Panc1 (cell line): ENCODE measurements at regions not wholly inside any gene's neighbourhood (a gene's known extent, or its start where the extent isn't known, plus 50 kb on each side); places are given as distances from the start of the nearest gene placed in this dataset.
"Not testable (repeated sequence)": the region's sequence is repeated elsewhere in the genome, so short reads cannot be mapped to it uniquely, and the experiment has no call there.

ENCODE experiments used
- ATAC-seq: fragments of 200-7000 bp; cut with Tn5 transposase; 2 replicates; pipeline ENCODE4 v1.9.1; 2020; ENCODE audit warnings: mild to moderate bottlenecking, moderate library complexity
- BruUV-seq: library from RNA; stranded (reverse); fragments of 400-500 nt; replicated peaks from 2 replicates; lab custom pipeline; 2021; lab: Mats Ljungman, UMichigan
- CTCF ChIA-PET: fragments of 300-600 bp; sonication (Branson Sonifier 250); formaldehyde crosslinking; loops from one replicate; lab custom pipeline; 2022; ENCODE audit warnings: antibody characterized with exemption; lab: Charles Lee
- POLR2A ChIA-PET: fragments of 300-600 bp; sonication (Branson Sonifier 250); formaldehyde crosslinking; loops from one replicate; lab custom pipeline; 2022; ENCODE audit warnings: antibody characterized with exemption; lab: Charles Lee
- DNase-seq: peaks from one replicate; pipeline ENCODE4 v3.0.0-alpha.2; 2010; ENCODE audit warnings: low read depth, low spot score
- H3K27ac ChIP-seq: 2 replicates; pipeline ENCODE4 v1.5.1; 2011; ENCODE audit warnings: mild to moderate bottlenecking, low read length, inconsistent platforms
- H3K27me3 ChIP-seq: fragments of 200-500 bp; sonication (Bioruptor generic); 2 replicates; pipeline ENCODE4 v1.6.0; 2014; ENCODE audit warnings: low read length, inconsistent platforms; ENCODE audit not compliant: control insufficient read depth, insufficient read depth
- H3K36me3 ChIP-seq: fragments of 200-500 bp; sonication (Bioruptor generic); 2 replicates; pipeline ENCODE4 v1.5.1; 2014; ENCODE audit warnings: inconsistent platforms, mild to moderate bottlenecking, low read length, moderate library complexity; ENCODE audit not compliant: control insufficient read depth, insufficient read depth
- H3K4me1 ChIP-seq: 2 replicates; pipeline ENCODE4 v1.5.1; 2011; ENCODE audit warnings: inconsistent platforms, mild to moderate bottlenecking, low read length, moderate library complexity; ENCODE audit not compliant: control insufficient read depth, insufficient read depth
- H3K4me3 ChIP-seq, 2 experiments: 2 replicates each; pipeline ENCODE4 v1.5.1; 2011 to 2012; ENCODE audit warnings: low read depth in 2 of 2, low read length in 2 of 2, mild to moderate bottlenecking in 2 of 2, inconsistent platforms in 1 of 2, moderate library complexity in 1 of 2
- H3K9me3 ChIP-seq: fragments of 200-500 bp; sonication (Bioruptor generic); 2 replicates; pipeline ENCODE4 v1.5.1; 2014; ENCODE audit warnings: low read depth, mild to moderate bottlenecking, inconsistent platforms, low read length, moderate library complexity; ENCODE audit not compliant: control insufficient read depth, insufficient read depth
- CTCF ChIP-seq: fragments of 450-650 bp; IDR thresholded peaks from 2 replicates; pipeline ENCODE4 v1.5.1; 2017; ENCODE audit warnings: mild to moderate bottlenecking
- POLR2AphosphoS5 ChIP-seq: IDR thresholded peaks from 2 replicates; pipeline ENCODE4 v1.6.1; 2012; ENCODE audit warnings: mild to moderate bottlenecking, low read depth, low read length, moderate library complexity
- REST ChIP-seq, 2 experiments: IDR thresholded peaks; 2 replicates each; pipeline ENCODE4 v1.6.1; 2011 to 2012; ENCODE audit warnings: low read depth in 2 of 2, control low read depth in 1 of 2, low read length in 1 of 2, mild to moderate bottlenecking in 1 of 2, moderate library complexity in 1 of 2; ENCODE audit not compliant: insufficient read depth in 1 of 2
- SIN3A ChIP-seq: IDR thresholded peaks from 2 replicates; pipeline ENCODE4 v1.6.1; 2012; ENCODE audit warnings: low read depth, mild to moderate bottlenecking, low read length, moderate library complexity, borderline replicate concordance; ENCODE audit not compliant: insufficient read depth
- TCF7L2 ChIP-seq: IDR thresholded peaks from 2 replicates; pipeline ENCODE4 v1.6.1; 2011; ENCODE audit warnings: mild to moderate bottlenecking, low read depth, low read length, inconsistent platforms
- in situ Hi-C: cut with HindIII; loops from 2 replicates; pipeline ENCODE4 v1.10.0; 2016; ENCODE audit warnings: low sequenced_read_pairs, low pct_unique_long_range_greater_than_20kb
- intact Hi-C: fragments of 100-400 bp; cut with micrococcal nuclease; formaldehyde crosslinking; loops from one replicate; pipeline ENCODE4 v1.10.0; 2022; ENCODE audit not compliant: unreplicated experiment

- CTCF ChIA-PET = no interaction called here
- Histone ChIP-seq H3K9me3 (no peaks in the 10 kb centered on the region), H3K27me3 (no peaks in the 10 kb centered on the region), H3K4me1 (no peaks in the 10 kb centered on the region), H3K4me3 (no peak overlapping the region), H3K36me3 (no peaks in the 10 kb centered on the region), H3K27ac (no peak overlapping the region)
- POLR2A ChIA-PET = no interaction called here
- BruUV-seq = no TSS peak
- TF ChIP-seq REST (IDR thresholded peaks at IDR 0.05; ENCODE audit: insufficient read depth in 1 of 2, low read depth in 2 of 2, low read length in 1 of 2) = no peak
- TF ChIP-seq CTCF = no peak
- TF ChIP-seq TCF7L2 = no peak
- no peak for TF ChIP-seq POLR2AphosphoS5
- TF ChIP-seq SIN3A = no peak
- ATAC-seq (no peak), DNase-seq (no peak)
- intact Hi-C loops (no loop called here), in situ Hi-C loops (no loop called here)
Observed at GRCh38 chr4:104330125-104330905, 164.4 kb downstream of the CXXC4 start.

- ATAC-seq, H3K36me3 ChIP-seq, CTCF ChIA-PET, POLR2A ChIA-PET, DNase-seq, H3K27ac ChIP-seq, intact Hi-C loops, H3K9me3 ChIP-seq, H3K27me3 ChIP-seq, H3K4me1 ChIP-seq, H3K4me3 ChIP-seq, in situ Hi-C loops, BruUV-seq: not testable (repeated sequence)
Observed at GRCh38 chr4:104326991-104327694, 167.6 kb downstream of the CXXC4 start.

GRCh38 chr4:104302731-104303130 is 192.0 kb downstream of the CXXC4 start:
- ATAC-seq (no peak), DNase-seq (no peak)
- H3K4me3 ChIP-seq = no peak overlapping the region
- no peaks in the 10 kb centered on the region for H3K9me3 ChIP-seq
- H3K36me3 ChIP-seq = no peaks in the 10 kb centered on the region
- TF ChIP-seq REST (IDR thresholded peaks at IDR 0.05; ENCODE audit: insufficient read depth in 1 of 2, low read depth in 2 of 2, low read length in 1 of 2) (no peak), TCF7L2 (no peak)
- H3K4me1 ChIP-seq = no peaks in the 10 kb centered on the region
- BruUV-seq = no TSS peak
- POLR2A ChIA-PET = no interaction called here
- intact Hi-C loops (no loop called here), in situ Hi-C loops (no loop called here)
- CTCF ChIA-PET = no interaction called here
- H3K27ac ChIP-seq = no peak overlapping the region
- no peaks in the 10 kb centered on the region for H3K27me3 ChIP-seq
